GM18870 (cell line): ENCODE measurements at regions not wholly inside any gene's neighbourhood (a gene's known extent, or its start where the extent isn't known, plus 50 kb on each side); places are given as distances from the start of the nearest gene placed in this dataset.
"Not testable (repeated sequence)": the region's sequence is repeated elsewhere in the genome, so short reads cannot be mapped to it uniquely, and the experiment has no call there.

Source experiments
- ATAC-seq: cut with Tn5 transposase; IDR thresholded peaks from one replicate; pipeline ENCODE4 v1.9.1; 2021; ENCODE audit warnings: moderate library complexity; ENCODE audit not compliant: unreplicated experiment

GRCh38 chr5:87188391-87188790 is 79.3 kb upstream of the RASA1 start:
- no peak for ATAC-seq

- ATAC-seq = no peak
Observed at GRCh38 chr5:87190041-87190440, 77.6 kb upstream of the RASA1 start.

GRCh38 chr5:87190687-87191086 is 77.0 kb upstream of the RASA1 start:
- peak; percentile 69 for ATAC-seq

- no peak for ATAC-seq
Observed at GRCh38 chr5:87191645-87192044, 76.0 kb upstream of the RASA1 start.

- ATAC-seq = peak; percentile 58
Observed at GRCh38 chr5:87195104-87195591, 72.5 kb upstream of the RASA1 start.

GRCh38 chr5:87195616-87196015 is 72.1 kb upstream of the RASA1 start:
- no peak for ATAC-seq

- ATAC-seq = no peak
Observed at GRCh38 chr5:87198010-87198409, 69.7 kb upstream of the RASA1 start.

GRCh38 chr5:87199246-87199645 is 68.4 kb upstream of the RASA1 start:
- not testable (repeated sequence) for ATAC-seq

GRCh38 chr5:87199704-87200103 is 68.0 kb upstream of the RASA1 start:
- not testable (repeated sequence) for ATAC-seq

GRCh38 chr5:87210076-87210475 is 57.6 kb upstream of the RASA1 start:
- no peak for ATAC-seq

- no peak for ATAC-seq
Observed at GRCh38 chr5:87210743-87211142, 56.9 kb upstream of the RASA1 start.

- ATAC-seq = no peak
Observed at GRCh38 chr5:87211676-87212075, 56.0 kb upstream of the RASA1 start.

GRCh38 chr5:87212183-87212582 is 55.5 kb upstream of the RASA1 start:
- not testable (repeated sequence) for ATAC-seq

- ATAC-seq = not testable (repeated sequence)
Observed at GRCh38 chr5:87217480-87217879, 50.2 kb upstream of the RASA1 start.
